HG03045 (cell line): ENCODE measurements at regions not wholly inside any gene's neighbourhood (a gene's known extent, or its start where the extent isn't known, plus 50 kb on each side); places are given as distances from the start of the nearest gene placed in this dataset.
"Not testable (repeated sequence)": the region's sequence is repeated elsewhere in the genome, so short reads cannot be mapped to it uniquely, and the experiment has no call there.

Experiments used
- ATAC-seq: cut with Tn5 transposase; IDR thresholded peaks from one replicate; pipeline ENCODE4 v1.9.1; 2021; ENCODE audit warnings: mild to moderate bottlenecking, moderate library complexity; ENCODE audit not compliant: unreplicated experiment

DNA sequence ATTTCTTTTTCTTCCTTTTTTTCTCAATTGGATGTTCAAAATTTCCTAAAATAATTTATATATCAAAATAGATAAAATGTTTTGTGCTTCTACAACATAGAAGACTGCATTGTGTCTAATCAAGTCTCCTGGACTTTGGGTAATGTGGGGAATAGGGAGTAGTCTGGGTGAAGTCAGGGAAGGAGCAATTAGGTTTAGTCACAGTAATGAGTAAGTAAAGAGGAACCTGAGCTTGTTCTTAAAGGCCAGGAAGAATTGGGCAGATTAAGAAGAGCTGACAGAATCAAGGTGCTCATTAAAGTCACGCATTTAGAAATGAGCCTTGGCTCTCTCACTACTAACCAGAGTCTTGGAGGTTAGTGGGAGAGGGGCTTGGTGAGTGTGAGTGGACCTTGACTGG is 233.3 kb upstream of the SSTR1 start:
- no peak for ATAC-seq

DNA sequence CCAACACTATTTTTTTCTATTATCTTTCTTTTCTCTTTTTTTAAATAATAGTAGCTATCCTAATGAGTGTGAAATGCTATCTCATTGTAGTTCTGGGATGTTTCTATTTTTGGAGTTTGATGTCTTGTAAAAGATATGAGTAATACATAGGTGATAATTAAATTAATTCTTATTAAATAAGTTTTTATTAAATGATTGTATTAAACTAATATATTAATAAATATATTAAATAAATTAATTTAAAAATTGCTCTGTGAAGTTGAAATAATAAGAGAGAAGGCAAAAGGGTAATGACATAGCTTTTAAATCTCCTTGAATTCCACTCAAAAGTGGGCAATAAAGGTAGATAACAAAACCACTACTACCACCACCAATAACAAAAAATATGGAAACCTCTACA is 230.2 kb upstream of the SSTR1 start:
- ATAC-seq: no peak

DNA sequence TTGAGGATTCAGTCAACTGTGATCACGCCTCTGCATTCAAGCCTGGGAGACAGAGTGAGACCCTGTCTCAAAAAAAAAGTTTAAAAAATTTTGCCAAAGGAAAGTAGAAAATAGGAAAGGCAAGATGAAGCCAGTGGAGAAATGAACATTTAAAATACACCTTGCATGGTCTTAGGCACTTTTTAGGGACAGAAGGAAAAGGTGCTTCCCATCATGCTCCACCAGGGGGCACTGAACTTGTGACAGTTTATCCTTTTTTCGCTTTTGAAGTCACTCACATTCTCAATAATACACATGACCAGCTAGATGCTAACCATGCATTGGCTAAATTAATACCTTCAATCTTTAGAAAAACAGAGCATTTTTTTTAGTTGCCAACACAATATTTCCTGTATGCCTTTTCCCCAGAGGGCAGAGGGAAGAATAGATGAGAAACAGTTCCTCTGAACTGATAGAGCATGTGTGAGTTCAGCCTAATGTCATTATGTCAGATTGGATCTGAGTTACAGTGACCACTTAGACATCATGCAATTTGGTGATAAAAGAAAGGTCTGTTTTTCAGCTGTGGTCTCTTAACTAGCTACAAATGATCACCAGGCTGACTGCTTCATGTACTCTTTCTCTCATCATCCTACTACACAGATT is 221.8 kb upstream of the SSTR1 start:
- no peak for ATAC-seq

DNA sequence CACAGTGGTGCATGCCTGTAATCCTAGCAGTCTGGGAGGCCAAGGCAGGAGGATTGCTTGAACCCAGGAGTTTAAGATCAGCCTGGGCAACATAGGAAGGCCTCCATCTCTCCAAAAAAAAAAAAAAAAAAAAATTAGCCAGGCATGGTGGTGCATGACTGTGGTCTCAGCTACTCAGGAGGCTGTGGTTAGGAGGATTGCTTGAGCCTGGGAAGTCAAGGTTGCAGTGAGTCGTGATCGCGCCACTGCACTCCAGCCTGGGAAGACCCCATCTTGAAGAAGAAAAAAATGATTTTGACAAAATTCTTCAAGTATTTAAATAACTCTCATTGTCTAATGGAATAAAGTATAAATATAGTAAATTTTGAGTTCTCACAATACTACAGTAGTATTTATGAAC is 219.2 kb upstream of the SSTR1 start:
- no peak for ATAC-seq

DNA sequence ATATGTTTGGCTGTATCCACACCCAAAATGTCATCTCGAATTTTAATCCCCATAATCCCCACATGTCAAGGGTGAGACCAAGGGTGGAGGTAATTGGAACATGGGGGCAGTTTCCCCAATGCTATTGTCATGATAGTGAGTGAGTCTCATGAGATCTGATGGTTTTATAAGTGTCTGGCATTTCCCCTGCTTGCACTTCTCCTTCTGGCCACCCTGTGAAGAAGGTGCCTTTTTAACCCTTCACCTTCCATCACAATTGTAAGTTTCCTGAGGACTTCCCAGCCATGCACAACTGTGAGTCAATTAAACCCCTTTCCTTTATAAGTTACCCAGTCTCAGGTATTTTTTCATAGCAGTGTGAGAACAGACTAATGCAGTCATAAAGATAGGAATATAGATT is 216.7 kb upstream of the SSTR1 start:
- no peak for ATAC-seq

DNA sequence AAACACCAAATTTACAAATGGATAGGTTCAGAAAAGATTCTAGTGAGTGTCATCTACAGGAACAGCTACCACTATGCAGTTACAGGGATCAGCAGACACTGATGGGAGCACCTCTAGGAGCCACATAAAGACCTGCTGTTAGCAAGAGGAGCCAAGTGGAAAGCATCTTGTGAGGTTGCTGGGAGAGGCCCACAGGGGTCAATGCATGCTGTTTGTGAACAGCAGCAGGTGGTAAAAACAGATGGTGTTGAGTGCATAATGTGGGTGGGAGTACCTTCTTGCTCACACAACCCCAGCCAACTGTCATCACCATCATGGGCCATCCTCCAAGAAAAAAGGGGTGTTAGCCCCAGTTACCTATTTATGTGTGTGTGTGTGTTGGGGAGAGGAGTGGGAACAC is 215.2 kb upstream of the SSTR1 start:
- ATAC-seq: no peak

DNA sequence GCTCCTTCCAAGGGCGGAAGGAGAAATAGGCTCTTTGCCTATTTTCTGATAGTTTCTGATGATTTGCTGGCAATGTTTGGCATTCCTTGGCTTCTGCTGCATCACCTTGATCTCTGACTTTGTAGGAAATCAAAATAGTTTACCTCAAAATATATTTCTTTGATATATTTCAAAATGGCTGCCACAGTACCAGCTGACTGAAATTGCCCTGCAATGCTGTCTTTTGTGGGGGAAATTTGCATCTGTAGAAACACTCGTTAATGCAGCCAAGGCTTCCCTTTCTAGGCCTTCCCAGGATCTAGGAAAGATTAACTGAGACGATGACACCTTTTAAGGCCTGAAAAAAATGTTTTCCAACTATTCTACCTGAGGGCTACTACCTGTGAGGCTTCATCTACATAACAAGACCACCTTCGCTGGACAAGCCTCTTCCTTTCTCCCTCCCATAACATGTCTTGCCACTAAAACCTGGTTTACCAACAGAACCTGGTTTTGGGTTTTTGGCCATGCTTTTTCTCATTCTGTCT is 212.8 kb upstream of the SSTR1 start:
- no peak for ATAC-seq

DNA sequence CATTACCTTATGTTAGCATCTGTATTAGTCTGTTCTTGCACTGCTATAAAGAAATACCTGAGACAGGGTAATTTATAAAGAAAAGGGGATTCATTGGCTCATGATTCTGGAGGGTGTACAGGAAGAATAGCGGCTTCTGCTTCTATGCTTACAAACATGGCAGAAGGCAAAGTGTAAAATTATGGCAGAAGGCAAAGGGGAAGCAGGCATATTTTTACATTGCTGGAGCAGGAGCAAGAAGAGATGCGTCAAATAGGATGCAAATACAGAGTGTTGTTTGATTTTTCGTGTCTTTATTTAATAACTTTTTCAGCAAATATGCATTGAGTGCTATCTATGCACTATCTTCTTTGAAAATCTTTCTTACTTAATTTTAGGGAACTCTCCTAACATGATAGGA is 210.7 kb upstream of the SSTR1 start:
- no peak for ATAC-seq

DNA sequence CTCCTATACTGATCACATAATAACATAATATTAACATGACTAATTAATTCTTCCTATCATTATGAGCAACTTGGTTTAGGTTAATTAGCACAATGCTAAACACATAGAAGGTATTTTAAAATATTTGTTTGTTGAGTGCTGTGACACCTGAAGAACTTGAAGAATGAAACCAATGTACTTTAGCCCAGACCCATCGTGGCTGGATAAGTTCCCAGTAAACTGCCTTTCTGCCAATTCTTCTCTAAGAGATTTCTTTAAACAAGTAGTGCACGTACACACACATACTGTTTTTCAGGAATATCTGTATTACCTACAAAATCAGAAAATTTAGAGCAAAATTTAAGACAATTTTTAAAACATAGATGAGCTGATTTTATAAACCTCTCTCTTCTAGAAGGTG is 207.4 kb upstream of the SSTR1 start:
- no peak for ATAC-seq

DNA sequence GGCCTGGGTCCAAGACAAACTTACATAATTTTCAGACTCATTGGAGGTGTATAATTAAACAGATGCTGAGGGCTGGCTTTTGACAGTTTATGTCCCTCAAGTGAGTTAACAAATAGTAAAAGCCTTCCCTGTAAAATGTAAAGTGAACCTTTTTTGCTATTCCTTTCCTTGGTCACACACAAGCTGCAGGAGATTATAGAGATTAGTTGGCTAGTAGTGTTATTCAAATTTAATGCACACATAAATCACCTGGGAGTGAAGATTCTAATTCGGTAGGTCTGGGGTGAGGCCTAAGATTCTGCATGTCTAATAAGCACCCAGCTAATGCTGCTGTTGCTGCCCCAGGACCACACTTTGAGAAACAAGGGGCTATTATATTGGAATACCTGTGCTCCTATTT is 206.2 kb upstream of the SSTR1 start:
- ATAC-seq: no peak

DNA sequence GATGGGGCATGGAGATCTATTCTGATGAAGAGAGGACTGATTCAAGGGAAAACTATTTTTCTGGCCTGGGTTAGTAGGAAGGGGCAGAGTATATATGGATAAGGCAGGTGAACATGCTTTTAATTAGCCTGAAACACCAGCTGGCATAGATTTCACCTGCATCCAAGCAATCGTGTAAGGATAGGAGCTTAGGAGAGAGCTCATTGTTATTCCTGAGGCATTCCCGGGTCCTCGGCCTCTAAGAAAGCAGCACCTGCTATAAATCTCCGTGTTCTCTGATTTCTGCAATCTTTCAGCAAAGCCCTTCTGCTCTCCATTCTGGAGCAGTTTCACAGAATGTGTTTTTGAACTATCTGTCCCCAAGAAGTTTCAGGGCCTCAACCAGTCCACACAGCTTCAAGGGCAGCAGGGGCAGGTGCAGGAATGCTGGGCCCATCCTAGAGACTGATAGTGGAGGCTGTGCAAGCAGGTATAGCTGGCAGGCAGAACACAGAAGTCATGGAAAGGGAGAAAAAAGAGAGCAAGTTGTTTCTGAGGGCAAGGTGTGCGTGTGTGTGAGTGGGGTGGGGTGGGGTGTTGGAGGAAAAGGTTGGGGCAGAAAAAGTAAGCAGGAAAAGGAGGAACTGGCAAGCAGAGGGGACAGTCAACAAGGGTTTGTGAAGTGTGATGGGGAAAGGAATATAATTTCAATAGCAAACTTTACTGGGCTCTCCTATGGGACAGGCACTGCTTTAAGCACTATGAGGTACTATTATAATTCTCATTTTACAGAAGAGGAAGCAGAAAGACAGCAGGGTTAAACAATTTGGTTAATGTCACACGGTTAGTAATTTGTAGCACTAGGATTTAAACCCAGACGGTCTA is 203.7 kb upstream of the SSTR1 start:
- no peak for ATAC-seq

DNA sequence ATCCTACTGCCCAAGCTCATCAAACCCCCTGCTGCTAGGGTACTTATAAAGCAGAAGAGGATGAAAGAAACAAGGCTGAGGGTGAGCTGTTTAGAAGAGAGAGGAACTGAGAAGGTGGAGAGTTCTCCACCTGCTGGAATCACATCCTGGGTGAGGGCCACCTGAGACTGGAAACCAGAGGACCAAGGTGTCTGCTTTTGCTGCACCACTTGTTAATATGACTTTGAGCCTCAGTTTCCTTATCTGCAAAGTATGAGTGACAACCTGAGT is 203.2 kb upstream of the SSTR1 start:
- ATAC-seq: no peak

DNA sequence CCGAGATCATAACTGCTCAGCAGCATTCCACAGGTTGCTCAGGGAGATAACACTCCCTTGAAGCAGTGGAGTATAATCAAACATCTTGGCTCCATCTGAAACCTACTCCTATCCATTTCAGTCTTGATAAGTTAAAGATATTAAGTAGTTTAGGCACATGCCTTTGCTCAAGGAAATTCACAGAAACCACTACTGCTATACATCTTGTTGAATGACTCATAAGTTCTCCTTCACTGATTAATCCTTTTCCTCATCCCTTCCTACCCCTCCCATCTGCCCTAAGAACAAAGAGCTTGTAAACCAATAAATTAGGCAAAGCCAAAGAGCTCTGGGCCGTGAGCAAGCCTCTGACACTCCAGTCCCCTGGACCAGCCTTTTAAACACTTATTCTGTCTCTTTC is 196.5 kb upstream of the SSTR1 start:
- not testable (repeated sequence) for ATAC-seq

DNA sequence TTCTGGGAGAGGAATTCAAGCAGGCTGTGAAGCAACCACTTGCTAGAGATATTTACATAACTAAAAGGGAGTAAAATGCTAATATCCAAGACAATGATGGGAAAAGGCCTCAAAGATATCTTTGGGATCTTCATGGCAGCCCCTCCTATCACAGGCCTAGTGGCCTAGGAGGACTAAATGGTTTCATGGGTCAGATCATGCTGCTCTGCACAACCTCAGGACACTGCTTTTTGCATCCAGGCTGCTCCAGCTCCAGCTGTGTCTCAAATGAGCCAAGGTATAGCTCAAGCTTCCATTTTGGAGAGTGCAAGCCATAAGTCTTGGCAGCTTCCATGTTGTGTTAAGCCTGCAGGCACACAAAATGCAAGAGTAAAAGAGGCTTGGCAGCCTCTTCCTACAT is 195.6 kb upstream of the SSTR1 start:
- ATAC-seq: no peak

DNA sequence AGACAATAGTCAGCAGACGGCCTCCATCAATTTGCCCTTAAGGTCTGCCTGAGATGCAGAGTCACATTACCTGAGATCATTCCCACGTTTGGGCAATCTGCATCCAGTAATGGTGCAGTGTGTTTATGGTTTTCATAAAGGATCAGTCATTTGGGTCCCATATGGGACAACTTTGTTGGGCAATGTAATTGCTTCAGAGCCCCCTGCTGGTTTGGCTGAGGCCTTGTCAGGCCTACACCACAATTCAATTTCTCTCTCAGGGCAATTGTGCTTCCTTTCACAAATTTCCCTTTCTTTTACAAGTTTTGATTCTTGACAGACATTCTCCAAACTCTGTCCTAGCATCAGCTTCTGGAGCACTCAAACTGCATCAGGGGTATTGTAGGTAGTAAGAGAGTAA is 191.2 kb upstream of the SSTR1 start:
- no peak for ATAC-seq

DNA sequence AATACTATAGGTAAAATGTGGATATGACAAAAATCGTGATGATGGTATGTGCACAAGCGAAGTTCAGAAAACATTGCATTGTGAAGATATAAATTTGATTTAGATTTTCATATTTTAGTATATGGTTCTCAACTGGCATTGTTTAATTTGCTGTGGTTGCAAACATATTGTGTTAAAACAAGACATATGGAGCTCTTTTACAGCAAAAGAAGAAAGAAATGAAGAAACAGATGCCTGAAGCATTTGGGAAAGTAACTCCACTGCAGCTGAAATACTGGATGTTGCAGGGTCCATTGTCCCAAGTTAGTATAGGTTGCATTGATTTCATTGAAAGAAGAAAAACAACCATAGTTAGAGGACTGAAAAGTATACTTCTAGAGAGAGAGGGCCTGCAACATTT is 185.8 kb upstream of the SSTR1 start:
- no peak for ATAC-seq

DNA sequence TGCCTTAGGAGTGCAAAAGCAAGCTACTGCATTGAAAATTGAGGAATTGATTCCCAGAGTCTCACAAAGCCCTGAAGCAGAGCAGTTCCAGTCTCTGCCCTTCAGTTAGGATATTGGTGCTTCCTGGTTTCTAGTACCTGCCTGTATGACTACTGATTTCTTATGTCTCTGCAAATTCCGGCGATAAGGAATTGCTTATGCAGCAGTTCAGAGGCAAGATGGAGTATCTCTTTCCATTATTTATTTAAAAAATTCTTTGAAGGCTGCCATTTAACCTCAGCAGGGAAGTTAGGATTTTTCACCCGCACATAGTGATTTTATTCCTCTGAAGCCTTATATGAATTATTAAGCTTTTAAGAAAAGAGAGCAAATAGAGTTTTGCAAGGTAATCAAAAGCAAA is 184.9 kb upstream of the SSTR1 start:
- ATAC-seq: no peak

DNA sequence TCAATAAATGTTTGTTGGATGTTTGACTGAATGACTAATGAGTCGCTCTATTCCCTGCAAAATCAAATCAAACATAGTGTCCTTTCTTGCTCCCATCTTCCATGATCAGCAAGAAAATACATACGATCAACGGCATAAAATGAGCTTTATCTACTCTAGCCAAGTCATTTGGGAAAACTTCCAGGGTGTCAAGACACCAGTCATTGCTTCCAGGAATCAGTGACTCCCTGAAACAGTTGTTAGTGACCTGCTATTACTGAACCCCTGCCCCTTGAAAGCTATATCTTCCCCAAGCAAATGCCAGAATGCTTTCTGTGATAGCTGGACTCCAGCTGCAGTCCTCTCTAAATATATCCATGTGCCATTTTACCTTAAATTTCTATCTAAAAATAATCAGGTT is 169.5 kb upstream of the SSTR1 start:
- no peak for ATAC-seq

DNA sequence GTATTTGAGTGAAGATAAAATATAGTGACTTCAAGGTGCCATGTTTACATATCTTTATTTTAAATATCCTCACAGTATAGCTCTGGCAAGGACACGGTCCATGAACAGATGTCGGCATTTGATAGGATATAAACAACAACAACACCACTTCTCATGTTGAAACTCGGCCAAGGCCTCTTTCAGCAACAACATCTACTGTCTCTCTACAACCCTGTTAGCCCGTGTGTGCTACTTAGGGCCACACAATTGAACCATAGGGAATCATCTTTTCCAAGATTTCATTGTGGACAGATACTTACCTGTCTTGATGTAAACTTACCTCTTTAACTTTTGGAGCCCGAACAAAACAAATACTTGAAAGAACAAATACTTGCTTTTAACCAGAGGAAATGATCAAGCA is 168.7 kb upstream of the SSTR1 start:
- ATAC-seq: no peak

DNA sequence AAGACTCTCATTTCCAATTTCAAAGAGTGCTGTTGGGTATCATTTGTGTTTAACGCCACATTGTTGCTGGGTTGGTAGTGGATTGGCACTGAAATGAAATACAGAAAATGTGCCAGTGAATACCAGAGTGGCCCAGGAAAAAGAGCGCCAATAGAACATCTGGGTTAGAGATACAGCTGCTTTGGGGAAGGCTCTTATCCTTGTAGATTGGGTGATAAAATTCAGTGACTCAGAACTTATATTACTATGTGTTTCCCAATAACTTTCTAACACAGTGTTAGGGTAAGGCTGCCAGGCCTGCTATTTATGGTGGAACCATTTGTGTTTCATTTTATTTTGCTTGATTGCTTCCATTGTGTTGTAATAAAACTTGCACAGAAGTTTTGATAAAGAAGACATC is 168.2 kb upstream of the SSTR1 start:
- no peak for ATAC-seq

DNA sequence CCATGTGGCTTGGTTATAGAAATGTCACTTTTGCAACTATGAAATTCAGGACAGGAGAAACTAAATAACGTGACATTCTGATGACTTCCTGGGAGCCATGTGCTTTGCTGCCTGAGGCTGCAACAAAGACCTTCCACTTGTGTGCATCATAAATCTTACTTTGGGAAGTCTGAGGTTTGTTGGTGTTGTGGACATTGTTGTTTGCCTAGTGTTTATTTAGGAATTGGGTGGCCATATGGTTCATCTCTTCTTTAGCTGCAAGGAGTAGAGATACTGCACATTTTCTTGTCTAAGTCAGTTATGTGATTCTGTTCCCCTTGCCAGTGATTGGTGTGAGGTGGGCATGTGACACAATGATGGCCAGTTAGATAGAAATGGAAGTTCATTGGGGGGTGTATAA is 167.3 kb upstream of the SSTR1 start:
- ATAC-seq: no peak

DNA sequence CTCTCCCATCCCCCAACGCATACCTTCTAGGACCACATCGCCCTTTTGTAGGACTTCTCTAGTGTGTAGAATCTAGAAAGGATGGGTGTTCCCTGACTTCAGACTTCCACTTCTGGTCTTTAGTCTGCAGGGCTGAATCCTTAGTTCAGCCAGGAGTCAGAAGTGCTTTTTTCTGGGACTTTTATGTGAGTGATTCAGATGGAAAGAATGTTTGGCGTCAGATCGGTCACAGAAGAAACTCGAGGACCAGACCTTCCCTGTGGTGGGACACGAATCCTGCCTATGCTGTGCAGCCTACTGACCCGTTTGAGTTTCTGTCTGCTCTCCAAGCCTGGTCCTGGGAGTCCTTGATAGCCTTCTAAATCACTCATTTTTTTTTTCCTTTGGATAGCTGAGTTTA is 165.4 kb upstream of the SSTR1 start:
- ATAC-seq: no peak

DNA sequence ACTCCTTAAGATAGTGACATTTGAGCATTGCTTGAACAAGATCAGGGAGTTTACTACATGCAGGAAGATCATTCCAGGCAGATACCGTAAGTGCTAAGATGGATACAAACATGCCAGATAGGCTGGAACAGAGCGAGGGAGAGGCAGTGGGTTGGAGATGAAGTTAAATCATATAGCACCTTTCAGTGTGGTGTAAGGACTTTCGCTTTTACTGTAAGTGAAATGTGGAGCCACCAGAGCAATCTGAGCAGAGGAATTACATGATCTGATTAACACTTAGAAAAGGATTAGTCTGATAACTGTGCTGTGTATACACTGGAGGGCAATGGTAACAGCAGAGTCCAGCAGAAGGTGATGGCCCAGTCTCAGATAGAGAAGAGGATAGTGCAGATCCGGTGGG is 163.0 kb upstream of the SSTR1 start:
- ATAC-seq: no peak
